ENCODE measurements at regions not wholly inside any gene's neighbourhood (a gene's known extent, or its start where the extent isn't known, plus 50 kb on each side); places are given as distances from the start of the nearest gene placed in this dataset.

DNA sequence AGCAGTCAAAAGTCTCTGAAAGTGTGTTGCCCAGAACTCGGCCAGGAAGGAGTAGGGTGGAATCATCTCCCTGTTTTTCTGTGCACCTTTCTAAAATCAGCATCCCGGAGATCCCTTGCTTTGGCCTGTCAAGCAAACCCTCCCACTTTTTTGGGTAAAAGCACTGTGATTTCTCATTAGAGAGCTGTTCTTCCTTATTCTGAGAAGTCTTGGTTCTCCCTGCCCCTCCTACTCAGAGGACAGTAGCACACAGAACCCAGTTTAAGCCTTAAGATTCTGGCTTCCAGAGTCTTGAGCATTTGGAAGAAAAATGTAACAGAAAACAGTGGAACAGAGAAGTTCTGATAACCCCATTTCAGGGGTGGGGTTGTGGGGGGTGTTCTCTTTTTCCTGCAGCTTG lies 52.6 kb upstream of the KATNAL1 start:
- DNase-seq (ENCODE audit: low read depth, low spot score) = no peak

DNA sequence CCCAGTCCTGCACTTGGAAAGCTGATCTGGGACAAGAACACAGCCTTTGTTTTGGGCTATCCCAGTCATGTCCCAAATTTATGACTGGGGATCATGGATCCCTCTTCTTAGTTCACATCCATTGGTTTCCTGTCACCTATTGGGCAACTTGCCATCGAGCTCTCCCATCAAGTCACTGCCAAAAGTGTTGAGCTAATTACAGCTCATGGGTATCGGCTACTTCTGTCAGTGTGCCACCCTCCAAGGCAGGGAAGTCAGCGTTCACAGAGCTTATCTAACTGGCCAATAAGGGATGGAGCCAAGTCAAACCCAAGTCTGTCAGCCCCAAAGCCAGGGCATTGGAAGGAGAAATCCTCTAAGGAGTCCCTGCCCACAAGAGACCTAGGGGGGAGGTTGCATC lies 53.2 kb upstream of the KATNAL1 start:
- DNase-seq (ENCODE audit: low read depth, low spot score) = no peak

DNA sequence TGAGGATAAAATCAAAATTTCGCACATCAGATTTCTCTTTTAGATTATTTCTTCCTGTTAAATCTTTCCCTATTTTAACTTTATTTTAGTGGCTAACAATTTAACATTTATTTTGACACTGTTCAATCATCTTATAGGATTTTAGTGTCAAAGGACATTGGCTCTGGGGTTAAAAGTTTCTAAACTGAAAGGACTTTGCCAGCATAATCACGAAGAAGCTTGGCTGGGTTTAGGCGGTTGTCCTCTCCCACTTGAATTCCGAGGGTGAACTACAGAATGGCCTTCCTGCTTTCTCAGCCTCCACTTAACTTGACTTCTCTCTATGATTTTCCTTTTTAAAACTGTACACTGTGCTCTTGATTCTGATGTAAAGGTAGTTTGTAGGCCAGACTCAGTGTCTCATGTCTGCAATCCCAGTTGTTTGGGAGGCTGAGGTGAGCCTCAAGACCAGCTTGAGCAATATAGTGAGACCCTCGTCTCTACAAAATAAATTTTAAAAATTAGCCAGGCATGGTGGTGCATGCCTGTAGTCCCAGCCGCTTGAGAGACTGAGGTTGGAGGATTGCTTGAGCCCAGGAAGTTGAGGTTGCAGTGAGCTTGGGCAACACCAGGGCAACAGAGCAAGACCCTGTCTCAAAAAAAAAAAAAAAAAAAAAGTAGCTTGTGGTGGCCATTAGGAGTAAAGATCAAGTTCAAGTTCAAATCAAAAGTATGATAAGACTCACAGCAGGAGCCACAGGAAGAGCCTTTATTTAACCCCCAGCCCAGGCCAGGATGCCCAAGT lies 54.8 kb upstream of the KATNAL1 start:
- DNase-seq (ENCODE audit: low read depth, low spot score) = no peak

GRCh38 chr13:30362869-30363268 lies 55.5 kb upstream of the KATNAL1 start:
- DNase-seq (ENCODE audit: low read depth, low spot score) = no peak

DNA sequence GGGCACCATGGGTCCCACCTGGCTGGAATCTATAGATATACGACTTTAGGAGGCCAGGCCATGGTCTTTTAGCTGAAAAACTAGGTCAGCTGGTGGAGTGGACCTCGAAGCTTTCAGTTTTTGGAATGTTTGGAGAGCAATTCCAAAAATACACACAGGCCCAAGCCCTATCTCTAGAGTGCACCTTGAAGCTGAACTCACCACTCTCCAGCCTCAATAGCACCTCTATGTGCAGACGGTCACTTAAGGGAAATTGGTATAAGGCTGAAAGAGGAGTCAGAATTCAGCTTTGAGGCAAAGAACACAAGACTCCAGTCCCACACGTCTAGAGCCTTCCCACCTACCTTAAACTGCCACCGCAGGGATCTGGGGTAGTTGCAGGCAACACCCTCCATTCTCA lies 56.4 kb upstream of the KATNAL1 start:
- no peak for DNase-seq (ENCODE audit: low read depth, low spot score)

DNA sequence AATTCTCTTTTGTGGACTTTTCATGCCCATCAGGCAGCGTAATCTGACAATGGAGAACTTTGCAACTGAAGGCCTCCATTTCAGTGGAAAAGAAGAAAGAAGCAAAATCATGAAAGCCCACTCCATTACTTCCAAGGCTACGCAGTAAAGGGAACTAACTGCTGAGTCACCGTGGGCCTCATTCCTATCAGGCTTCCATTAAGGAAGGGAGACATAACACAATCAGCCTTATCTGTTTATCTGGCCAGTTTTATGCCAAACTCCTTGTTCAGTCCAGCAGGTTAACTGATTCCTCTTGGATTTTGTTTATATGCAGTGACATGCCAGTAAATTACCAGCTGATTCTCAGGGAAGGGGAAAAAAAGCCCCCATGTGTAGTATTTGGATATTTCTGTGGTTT lies 56.8 kb upstream of the KATNAL1 start:
- DNase-seq (ENCODE audit: low read depth, low spot score) = no peak

DNA sequence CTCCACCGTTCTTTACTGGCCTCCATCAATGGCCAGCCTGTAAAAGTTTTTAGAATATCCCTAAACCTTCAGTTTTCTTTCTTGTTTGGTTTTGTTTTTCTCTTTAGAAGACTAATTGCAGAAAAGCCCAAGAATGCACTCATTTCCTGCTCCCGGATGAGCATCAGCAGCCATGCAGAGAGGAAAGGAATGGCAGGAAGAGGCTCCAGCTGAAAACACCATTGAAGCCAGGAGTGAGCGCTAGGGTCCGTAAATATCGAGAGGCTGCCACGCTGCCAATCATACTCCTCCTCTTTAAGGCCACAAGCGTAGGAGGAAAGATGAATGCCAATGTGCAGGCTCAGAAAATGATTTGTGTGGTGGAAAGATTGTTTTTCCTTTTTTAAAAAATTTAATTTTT lies 57.4 kb upstream of the UBE2L5 start:
- DNase-seq (ENCODE audit: low read depth, low spot score) = no peak

GRCh38 chr13:30366088-30366487 lies 56.2 kb upstream of the UBE2L5 start:
- DNase-seq (ENCODE audit: low read depth, low spot score) = no peak

DNA sequence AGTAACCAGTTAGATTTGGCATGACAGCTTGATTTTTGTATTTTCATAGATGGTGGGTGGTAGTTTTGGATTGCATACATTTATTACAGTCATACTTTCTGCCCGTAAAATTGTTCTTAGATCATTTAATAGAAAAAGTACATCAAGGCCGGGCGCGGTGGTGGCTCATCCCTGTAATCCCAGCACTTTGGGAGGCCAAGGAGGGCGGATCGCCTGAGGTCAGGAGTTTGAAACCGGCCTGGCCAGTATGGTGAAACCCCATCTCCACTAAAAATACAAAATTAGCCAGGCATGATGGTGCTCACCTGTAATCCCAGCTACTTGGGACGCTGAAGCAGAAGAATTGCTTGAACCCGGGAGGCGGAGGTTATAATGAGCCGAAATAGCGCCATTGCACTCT lies 55.0 kb upstream of the UBE2L5 start:
- no peak for DNase-seq (ENCODE audit: low read depth, low spot score)

GRCh38 chr13:30370146-30370545 lies 52.1 kb upstream of the UBE2L5 start:
- no peak for DNase-seq (ENCODE audit: low read depth, low spot score)

- no peak for DNase-seq (ENCODE audit: low read depth, low spot score)
Measured at GRCh38 chr13:30370916-30371521, 51.3 kb upstream of the UBE2L5 start.

GRCh38 chr13:30371649-30372265 lies 50.5 kb upstream of the UBE2L5 start:
- DNase-seq (ENCODE audit: low read depth, low spot score) = peak; percentile 28

All from activated CD4-positive, CD25-positive, alpha-beta regulatory T cell treated with anti-CD3 and anti-CD28 coated beads, Interleukin-2, amount 50 U/mL, for 16 hours (primary cell).